GM23338 (cell line): ENCODE measurements at regions not wholly inside any gene's neighbourhood (a gene's known extent, or its start where the extent isn't known, plus 50 kb on each side); places are given as distances from the start of the nearest gene placed in this dataset.

ENCODE experiments used
- CREB1 ChIP-seq: fragments of 250-450 bp; sonication (Bioruptor Pico); IDR thresholded peaks from 2 replicates; pipeline ENCODE4 v1.5.0; 2020; ENCODE audit warnings: low read depth, mild to moderate bottlenecking, moderate library complexity
- EZH2 ChIP-seq: fragments of 200-600 bp; sonication (generic); IDR thresholded peaks from one replicate; pipeline ENCODE4 v1.8.0; 2017; ENCODE audit warnings: antibody characterized with exemption, mild to moderate bottlenecking, low read depth; ENCODE audit not compliant: unreplicated experiment
- EZH2phosphoT487 ChIP-seq: fragments of 200-600 bp; sonication (generic); IDR thresholded peaks from one replicate; pipeline ENCODE4 v1.8.1; 2018; ENCODE audit warnings: antibody characterized with exemption; ENCODE audit not compliant: unreplicated experiment
- JUNB ChIP-seq: IDR thresholded peaks from one replicate; pipeline ENCODE4 v1.6.1; 2016; ENCODE audit warnings: antibody characterized with exemption; ENCODE audit not compliant: unreplicated experiment
- NANOG ChIP-seq: IDR thresholded peaks from 2 replicates; pipeline ENCODE4 v1.6.1; 2016; ENCODE audit warnings: antibody characterized with exemption, borderline replicate concordance
- POLR2AphosphoS5 ChIP-seq: IDR thresholded peaks from 2 replicates; pipeline ENCODE4 v1.6.1; 2016; ENCODE audit warnings: antibody characterized with exemption, low read depth
- STAT1 ChIP-seq: IDR thresholded peaks from one replicate; pipeline ENCODE4 v1.6.1; 2016; ENCODE audit warnings: antibody characterized with exemption; ENCODE audit not compliant: unreplicated experiment
- ZNF114 ChIP-seq: fragments of 250-450 bp; sonication (Bioruptor Pico); IDR thresholded peaks from 2 replicates; pipeline ENCODE4 v1.5.0; 2020; ENCODE audit warnings: mild to moderate bottlenecking, moderate library complexity
- TF ChIP-seq, protein P1 (sequence below), 2 experiments: fragments of 200-600 bp in 1 of 2; sonication (generic) in 1 of 2; conservative IDR thresholded peaks; 2 replicates each; pipeline versions ENCODE4 v1.5.1 to v1.6.1; 2016 to 2017; ENCODE audit warnings: antibody characterized with exemption in 2 of 2, low read depth in 2 of 2, mild to moderate bottlenecking in 2 of 2, moderate library complexity in 1 of 2
- TF ChIP-seq, protein P2 (sequence below): IDR thresholded peaks from one replicate; pipeline ENCODE4 v1.6.1; 2018; ENCODE audit warnings: antibody characterized with exemption; ENCODE audit not compliant: unreplicated experiment
- TF ChIP-seq, protein P3 (sequence below): IDR thresholded peaks from 2 replicates; pipeline ENCODE4 v1.6.1; 2016; ENCODE audit warnings: antibody characterized with exemption
- TF ChIP-seq, protein P4 (sequence below): fragments of 250-450 bp; sonication (Bioruptor Pico); IDR thresholded peaks from 2 replicates; pipeline ENCODE4 v1.5.0; 2020; ENCODE audit warnings: mild to moderate bottlenecking, moderate library complexity

DNA sequence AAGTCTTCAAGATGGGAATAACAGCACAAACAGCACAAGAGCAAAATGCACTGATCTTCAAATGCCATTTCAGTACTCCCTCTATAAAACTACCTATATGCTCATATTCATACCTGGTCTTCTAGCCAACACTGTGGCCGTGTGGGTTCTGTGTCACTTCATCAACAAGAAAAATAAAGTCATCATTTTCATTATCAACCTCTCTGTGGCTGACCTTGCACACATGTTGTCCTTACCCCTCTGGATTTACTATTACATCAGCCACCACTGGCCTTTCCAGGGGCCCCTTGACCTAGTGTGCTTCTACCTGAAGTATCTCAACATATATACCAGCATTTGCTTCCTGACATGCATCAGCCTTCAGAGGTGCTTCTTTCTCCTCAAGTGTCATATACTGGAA lies 59.6 kb upstream of the GPR174 start:
- TF ChIP-seq, protein P1, sequence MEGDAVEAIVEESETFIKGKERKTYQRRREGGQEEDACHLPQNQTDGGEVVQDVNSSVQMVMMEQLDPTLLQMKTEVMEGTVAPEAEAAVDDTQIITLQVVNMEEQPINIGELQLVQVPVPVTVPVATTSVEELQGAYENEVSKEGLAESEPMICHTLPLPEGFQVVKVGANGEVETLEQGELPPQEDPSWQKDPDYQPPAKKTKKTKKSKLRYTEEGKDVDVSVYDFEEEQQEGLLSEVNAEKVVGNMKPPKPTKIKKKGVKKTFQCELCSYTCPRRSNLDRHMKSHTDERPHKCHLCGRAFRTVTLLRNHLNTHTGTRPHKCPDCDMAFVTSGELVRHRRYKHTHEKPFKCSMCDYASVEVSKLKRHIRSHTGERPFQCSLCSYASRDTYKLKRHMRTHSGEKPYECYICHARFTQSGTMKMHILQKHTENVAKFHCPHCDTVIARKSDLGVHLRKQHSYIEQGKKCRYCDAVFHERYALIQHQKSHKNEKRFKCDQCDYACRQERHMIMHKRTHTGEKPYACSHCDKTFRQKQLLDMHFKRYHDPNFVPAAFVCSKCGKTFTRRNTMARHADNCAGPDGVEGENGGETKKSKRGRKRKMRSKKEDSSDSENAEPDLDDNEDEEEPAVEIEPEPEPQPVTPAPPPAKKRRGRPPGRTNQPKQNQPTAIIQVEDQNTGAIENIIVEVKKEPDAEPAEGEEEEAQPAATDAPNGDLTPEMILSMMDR (conservative IDR thresholded peaks at IDR 0.05; ENCODE audit: low read depth in 2 of 2), result no peak
- TF ChIP-seq POLR2AphosphoS5 (no peak), EZH2phosphoT487 (no peak), EZH2 (no peak), CREB1 (CRISPR knock-in tag) (no peak), JUNB (no peak), ZNF114 (CRISPR knock-in tag) (no peak), STAT1 (no peak), NANOG (no peak)
- TF ChIP-seq, protein P2, sequence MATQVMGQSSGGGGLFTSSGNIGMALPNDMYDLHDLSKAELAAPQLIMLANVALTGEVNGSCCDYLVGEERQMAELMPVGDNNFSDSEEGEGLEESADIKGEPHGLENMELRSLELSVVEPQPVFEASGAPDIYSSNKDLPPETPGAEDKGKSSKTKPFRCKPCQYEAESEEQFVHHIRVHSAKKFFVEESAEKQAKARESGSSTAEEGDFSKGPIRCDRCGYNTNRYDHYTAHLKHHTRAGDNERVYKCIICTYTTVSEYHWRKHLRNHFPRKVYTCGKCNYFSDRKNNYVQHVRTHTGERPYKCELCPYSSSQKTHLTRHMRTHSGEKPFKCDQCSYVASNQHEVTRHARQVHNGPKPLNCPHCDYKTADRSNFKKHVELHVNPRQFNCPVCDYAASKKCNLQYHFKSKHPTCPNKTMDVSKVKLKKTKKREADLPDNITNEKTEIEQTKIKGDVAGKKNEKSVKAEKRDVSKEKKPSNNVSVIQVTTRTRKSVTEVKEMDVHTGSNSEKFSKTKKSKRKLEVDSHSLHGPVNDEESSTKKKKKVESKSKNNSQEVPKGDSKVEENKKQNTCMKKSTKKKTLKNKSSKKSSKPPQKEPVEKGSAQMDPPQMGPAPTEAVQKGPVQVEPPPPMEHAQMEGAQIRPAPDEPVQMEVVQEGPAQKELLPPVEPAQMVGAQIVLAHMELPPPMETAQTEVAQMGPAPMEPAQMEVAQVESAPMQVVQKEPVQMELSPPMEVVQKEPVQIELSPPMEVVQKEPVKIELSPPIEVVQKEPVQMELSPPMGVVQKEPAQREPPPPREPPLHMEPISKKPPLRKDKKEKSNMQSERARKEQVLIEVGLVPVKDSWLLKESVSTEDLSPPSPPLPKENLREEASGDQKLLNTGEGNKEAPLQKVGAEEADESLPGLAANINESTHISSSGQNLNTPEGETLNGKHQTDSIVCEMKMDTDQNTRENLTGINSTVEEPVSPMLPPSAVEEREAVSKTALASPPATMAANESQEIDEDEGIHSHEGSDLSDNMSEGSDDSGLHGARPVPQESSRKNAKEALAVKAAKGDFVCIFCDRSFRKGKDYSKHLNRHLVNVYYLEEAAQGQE, result no peak
- TF ChIP-seq, protein P3, sequence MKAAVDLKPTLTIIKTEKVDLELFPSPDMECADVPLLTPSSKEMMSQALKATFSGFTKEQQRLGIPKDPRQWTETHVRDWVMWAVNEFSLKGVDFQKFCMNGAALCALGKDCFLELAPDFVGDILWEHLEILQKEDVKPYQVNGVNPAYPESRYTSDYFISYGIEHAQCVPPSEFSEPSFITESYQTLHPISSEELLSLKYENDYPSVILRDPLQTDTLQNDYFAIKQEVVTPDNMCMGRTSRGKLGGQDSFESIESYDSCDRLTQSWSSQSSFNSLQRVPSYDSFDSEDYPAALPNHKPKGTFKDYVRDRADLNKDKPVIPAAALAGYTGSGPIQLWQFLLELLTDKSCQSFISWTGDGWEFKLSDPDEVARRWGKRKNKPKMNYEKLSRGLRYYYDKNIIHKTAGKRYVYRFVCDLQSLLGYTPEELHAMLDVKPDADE, result no peak
- TF ChIP-seq, protein P4, sequence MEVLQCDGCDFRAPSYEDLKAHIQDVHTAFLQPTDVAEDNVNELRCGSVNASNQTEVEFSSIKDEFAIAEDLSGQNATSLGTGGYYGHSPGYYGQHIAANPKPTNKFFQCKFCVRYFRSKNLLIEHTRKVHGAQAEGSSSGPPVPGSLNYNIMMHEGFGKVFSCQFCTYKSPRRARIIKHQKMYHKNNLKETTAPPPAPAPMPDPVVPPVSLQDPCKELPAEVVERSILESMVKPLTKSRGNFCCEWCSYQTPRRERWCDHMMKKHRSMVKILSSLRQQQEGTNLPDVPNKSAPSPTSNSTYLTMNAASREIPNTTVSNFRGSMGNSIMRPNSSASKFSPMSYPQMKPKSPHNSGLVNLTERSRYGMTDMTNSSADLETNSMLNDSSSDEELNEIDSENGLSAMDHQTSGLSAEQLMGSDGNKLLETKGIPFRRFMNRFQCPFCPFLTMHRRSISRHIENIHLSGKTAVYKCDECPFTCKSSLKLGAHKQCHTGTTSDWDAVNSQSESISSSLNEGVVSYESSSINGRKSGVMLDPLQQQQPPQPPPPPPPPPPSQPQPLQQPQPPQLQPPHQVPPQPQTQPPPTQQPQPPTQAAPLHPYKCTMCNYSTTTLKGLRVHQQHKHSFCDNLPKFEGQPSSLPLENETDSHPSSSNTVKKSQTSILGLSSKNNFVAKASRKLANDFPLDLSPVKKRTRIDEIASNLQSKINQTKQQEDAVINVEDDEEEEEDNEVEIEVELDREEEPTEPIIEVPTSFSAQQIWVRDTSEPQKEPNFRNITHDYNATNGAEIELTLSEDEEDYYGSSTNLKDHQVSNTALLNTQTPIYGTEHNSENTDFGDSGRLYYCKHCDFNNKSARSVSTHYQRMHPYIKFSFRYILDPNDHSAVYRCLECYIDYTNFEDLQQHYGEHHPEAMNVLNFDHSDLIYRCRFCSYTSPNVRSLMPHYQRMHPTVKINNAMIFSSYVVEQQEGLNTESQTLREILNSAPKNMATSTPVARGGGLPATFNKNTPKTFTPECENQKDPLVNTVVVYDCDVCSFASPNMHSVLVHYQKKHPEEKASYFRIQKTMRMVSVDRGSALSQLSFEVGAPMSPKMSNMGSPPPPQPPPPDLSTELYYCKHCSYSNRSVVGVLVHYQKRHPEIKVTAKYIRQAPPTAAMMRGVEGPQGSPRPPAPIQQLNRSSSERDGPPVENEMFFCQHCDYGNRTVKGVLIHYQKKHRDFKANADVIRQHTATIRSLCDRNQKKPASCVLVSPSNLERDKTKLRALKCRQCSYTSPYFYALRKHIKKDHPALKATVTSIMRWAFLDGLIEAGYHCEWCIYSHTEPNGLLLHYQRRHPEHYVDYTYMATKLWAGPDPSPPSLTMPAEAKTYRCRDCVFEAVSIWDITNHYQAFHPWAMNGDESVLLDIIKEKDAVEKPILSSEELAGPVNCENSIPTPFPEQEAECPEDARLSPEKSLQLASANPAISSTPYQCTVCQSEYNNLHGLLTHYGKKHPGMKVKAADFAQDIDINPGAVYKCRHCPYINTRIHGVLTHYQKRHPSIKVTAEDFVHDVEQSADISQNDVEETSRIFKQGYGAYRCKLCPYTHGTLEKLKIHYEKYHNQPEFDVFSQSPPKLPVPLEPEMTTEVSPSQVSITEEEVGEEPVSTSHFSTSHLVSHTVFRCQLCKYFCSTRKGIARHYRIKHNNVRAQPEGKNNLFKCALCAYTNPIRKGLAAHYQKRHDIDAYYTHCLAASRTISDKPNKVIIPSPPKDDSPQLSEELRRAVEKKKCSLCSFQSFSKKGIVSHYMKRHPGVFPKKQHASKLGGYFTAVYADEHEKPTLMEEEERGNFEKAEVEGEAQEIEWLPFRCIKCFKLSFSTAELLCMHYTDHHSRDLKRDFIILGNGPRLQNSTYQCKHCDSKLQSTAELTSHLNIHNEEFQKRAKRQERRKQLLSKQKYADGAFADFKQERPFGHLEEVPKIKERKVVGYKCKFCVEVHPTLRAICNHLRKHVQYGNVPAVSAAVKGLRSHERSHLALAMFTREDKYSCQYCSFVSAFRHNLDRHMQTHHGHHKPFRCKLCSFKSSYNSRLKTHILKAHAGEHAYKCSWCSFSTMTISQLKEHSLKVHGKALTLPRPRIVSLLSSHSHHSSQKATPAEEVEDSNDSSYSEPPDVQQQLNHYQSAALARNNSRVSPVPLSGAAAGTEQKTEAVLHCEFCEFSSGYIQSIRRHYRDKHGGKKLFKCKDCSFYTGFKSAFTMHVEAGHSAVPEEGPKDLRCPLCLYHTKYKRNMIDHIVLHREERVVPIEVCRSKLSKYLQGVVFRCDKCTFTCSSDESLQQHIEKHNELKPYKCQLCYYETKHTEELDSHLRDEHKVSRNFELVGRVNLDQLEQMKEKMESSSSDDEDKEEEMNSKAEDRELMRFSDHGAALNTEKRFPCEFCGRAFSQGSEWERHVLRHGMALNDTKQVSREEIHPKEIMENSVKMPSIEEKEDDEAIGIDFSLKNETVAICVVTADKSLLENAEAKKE (CRISPR knock-in tag), result no peak
